ENCODE measurements at regions not wholly inside any gene's neighbourhood (a gene's known extent, or its start where the extent isn't known, plus 50 kb on each side); places are given as distances from the start of the nearest gene placed in this dataset.

- TF ChIP-seq ZNF223 (tag by site-specific recombination; IDR thresholded peaks at IDR 0.05) (no peak), ZNF184 (tag by site-specific recombination; IDR thresholded peaks at IDR 0.05) (no peak), ZNF791 (tag by site-specific recombination; IDR thresholded peaks at IDR 0.05) (no peak), ZNF350 (tag by site-specific recombination; IDR thresholded peaks at IDR 0.05) (no peak), ZNF561 (tag by site-specific recombination; IDR thresholded peaks at IDR 0.05; ENCODE audit: borderline replicate concordance) (no peak), ZNF362 (tag by site-specific recombination; IDR thresholded peaks at IDR 0.05) (no peak), PBX3 (CRISPR knock-in tag; IDR thresholded peaks at IDR 0.05) (no peak), CTCF (tag by site-specific recombination; IDR thresholded peaks at IDR 0.05) (no peak), ZNF513 (tag by site-specific recombination; IDR thresholded peaks at IDR 0.05) (no peak), HOXA7 (CRISPR knock-in tag; IDR thresholded peaks at IDR 0.05; ENCODE audit: borderline replicate concordance) (no peak)
Observed at GRCh38 chr2:152254976-152255375, 79.4 kb upstream of the STAM2 start.

All from HEK293 (cell line).